Parathyroid adenoma (tissue), 2 donors: ENCODE measurements at regions not wholly inside any gene's neighbourhood (a gene's known extent, or its start where the extent isn't known, plus 50 kb on each side); places are given as distances from the start of the nearest gene placed in this dataset.

Source experiments
- H2AFZ ChIP-seq: fragments of 300-600 bp; sonication (generic); one replicate; pipeline ENCODE4 v1.7.0; 2017; ENCODE audit warnings: antibody characterized with exemption, mild to moderate bottlenecking
- H3K27ac ChIP-seq: fragments of 300-600 bp; sonication (generic); one replicate; pipeline ENCODE4 v1.7.0; 2017
- H3K27me3 ChIP-seq: fragments of 300-600 bp; sonication (generic); one replicate; pipeline ENCODE4 v1.7.0; 2017; ENCODE audit warnings: low read length; ENCODE audit not compliant: control insufficient read depth, insufficient read depth
- H3K36me3 ChIP-seq: fragments of 300-600 bp; sonication (generic); one replicate; pipeline ENCODE4 v1.7.0; 2017; ENCODE audit warnings: low read length; ENCODE audit not compliant: control insufficient read depth, insufficient read depth
- H3K4me1 ChIP-seq: fragments of 300-600 bp; sonication (generic); one replicate; pipeline ENCODE4 v1.7.0; 2017; ENCODE audit warnings: control low read depth
- H3K4me2 ChIP-seq: fragments of 300-600 bp; sonication (generic); one replicate; pipeline ENCODE4 v1.7.0; 2017; ENCODE audit warnings: low read length
- H3K4me3 ChIP-seq: fragments of 300-600 bp; sonication (generic); one replicate; pipeline ENCODE4 v1.7.0; 2017; ENCODE audit warnings: low read depth, low read length
- H3K79me2 ChIP-seq: fragments of 300-600 bp; sonication (generic); one replicate; pipeline ENCODE4 v1.7.0; 2017; ENCODE audit warnings: control low read depth
- H3K9ac ChIP-seq: fragments of 300-600 bp; sonication (generic); one replicate; pipeline ENCODE4 v1.7.0; 2017; ENCODE audit warnings: mild to moderate bottlenecking
- H3K9me3 ChIP-seq: fragments of 300-600 bp; sonication (generic); one replicate; pipeline ENCODE4 v1.7.0; 2017; ENCODE audit warnings: low read length; ENCODE audit not compliant: control insufficient read depth
- CTCF ChIP-seq: fragments of 300-600 bp; sonication (generic); IDR thresholded peaks from one replicate; pipeline ENCODE4 v1.7.0; 2017; ENCODE audit warnings: antibody characterized with exemption, mild to moderate bottlenecking
- donor health status: primary hyperparathyroidism.

DNA sequence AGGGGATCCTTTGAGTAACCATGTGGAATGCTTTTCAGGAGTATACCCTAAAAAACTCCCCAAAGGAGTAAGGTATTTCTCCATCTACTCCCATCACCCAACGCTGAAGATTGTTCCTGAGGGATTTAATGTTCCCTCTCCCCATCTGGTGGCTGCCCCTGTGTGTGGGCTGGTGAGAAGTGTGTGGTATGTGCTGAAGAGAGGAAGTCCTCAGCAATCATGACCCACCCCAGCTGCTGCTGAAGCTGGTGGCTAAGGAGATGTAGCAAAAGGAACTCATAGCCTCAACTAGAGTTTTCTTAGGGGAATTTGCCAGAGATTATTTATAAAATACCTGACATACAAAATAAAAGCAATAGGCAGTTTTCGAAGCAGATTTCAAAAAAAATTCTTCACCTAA, 114.3 kb upstream of the JAG1 start:
- Histone ChIP-seq H3K4me1 (peaks cover 10% of the 10 kb centered on the region), H3K36me3 (no peaks in the 10 kb centered on the region), H3K4me2 (no peak overlapping the region), H3K4me3 (no peak overlapping the region), H3K79me2 (no peaks in the 10 kb centered on the region), H3K27ac (no peak overlapping the region), H3K9ac (no peak overlapping the region), H3K27me3 (no peaks in the 10 kb centered on the region), H3K9me3 (no peaks in the 10 kb centered on the region), H2AFZ (no peak overlapping the region)
- no peak for TF ChIP-seq CTCF

DNA sequence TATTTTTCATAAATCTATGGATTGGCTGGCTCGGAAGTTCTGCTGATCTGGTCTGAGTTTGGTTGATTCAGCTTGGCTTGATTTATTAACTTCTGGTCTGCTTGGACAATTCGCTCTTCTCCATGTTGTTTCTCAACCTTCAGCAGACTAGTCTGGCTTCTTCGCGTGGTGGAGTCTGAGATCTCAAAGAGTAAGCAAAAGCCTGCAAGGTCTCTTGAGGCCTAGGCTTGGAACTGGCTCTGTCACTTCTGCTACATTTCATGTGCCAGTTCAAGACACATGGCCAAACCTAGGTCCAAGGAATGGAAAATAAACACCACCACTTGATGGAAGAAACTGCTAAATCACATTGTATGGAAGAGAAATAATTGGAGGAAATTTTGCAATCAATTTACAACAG, 115.1 kb upstream of the JAG1 start:
- no peak overlapping the region for H3K4me3 ChIP-seq
- H3K4me2 ChIP-seq = no peak overlapping the region
- H3K36me3 ChIP-seq = no peaks in the 10 kb centered on the region
- H2AFZ ChIP-seq = no peak overlapping the region
- TF ChIP-seq CTCF = no peak
- H3K27me3 ChIP-seq = no peaks in the 10 kb centered on the region
- no peaks in the 10 kb centered on the region for H3K79me2 ChIP-seq
- H3K4me1 ChIP-seq = peaks cover 6% of the 10 kb centered on the region
- no peak overlapping the region for H3K9ac ChIP-seq
- H3K27ac ChIP-seq = no peak overlapping the region
- no peaks in the 10 kb centered on the region for H3K9me3 ChIP-seq

- Histone ChIP-seq H3K36me3 (no peaks in the 10 kb centered on the region), H3K4me2 (no peak overlapping the region), H3K4me1 (peaks cover 2% of the 10 kb centered on the region), H2AFZ (no peak overlapping the region), H3K27ac (no peak overlapping the region), H3K27me3 (no peaks in the 10 kb centered on the region), H3K79me2 (no peaks in the 10 kb centered on the region), H3K4me3 (no peak overlapping the region), H3K9ac (no peak overlapping the region), H3K9me3 (no peaks in the 10 kb centered on the region)
- no peak for TF ChIP-seq CTCF
These were observed 115.6 kb upstream of the JAG1 start for GRCh38 chr20:10789386-10789785.

GRCh38 chr20:10790013-10790412, 116.2 kb upstream of the JAG1 start:
- Histone ChIP-seq H3K4me2 (no peak overlapping the region), H3K4me3 (no peak overlapping the region), H3K36me3 (no peaks in the 10 kb centered on the region), H2AFZ (no peak overlapping the region), H3K27me3 (no peaks in the 10 kb centered on the region), H3K4me1 (no peaks in the 10 kb centered on the region), H3K9me3 (no peaks in the 10 kb centered on the region), H3K27ac (no peak overlapping the region), H3K9ac (no peak overlapping the region), H3K79me2 (no peaks in the 10 kb centered on the region)
- no peak for TF ChIP-seq CTCF

- Histone ChIP-seq H3K27ac (no peak overlapping the region), H3K4me2 (no peak overlapping the region), H3K4me3 (no peak overlapping the region), H3K36me3 (no peaks in the 10 kb centered on the region), H3K9ac (no peak overlapping the region), H3K9me3 (no peaks in the 10 kb centered on the region), H2AFZ (no peak overlapping the region), H3K27me3 (no peaks in the 10 kb centered on the region), H3K4me1 (no peaks in the 10 kb centered on the region), H3K79me2 (no peaks in the 10 kb centered on the region)
- TF ChIP-seq CTCF = no peak
These were observed 118.5 kb upstream of the JAG1 start for GRCh38 chr20:10792291-10792690.
